Hematopoietic multipotent progenitor cell treated with erythropoietin and hydrocortisone succinate and interleukin-3 and kit ligand, for 17 days (in vitro differentiated cells): ENCODE measurements at regions not wholly inside any gene's neighbourhood (a gene's known extent, or its start where the extent isn't known, plus 50 kb on each side); places are given as distances from the start of the nearest gene placed in this dataset.
"Not testable (repeated sequence)": the region's sequence is repeated elsewhere in the genome, so short reads cannot be mapped to it uniquely, and the experiment has no call there.

Experiments
- DNase-seq: peaks from one replicate; pipeline ENCODE4 v3.0.0-alpha.2; 2015; ENCODE audit warnings: low spot score

GRCh38 chr9:107836300-107836699 lies 346.7 kb upstream of the KLF4 start:
- no peak for DNase-seq

- DNase-seq: no peak
These were observed 343.7 kb upstream of the KLF4 start for GRCh38 chr9:107833295-107833694.

- DNase-seq: no peak
These were observed 343.3 kb upstream of the KLF4 start for GRCh38 chr9:107832871-107833270.

GRCh38 chr9:107830479-107830878 lies 340.9 kb upstream of the KLF4 start:
- DNase-seq: no peak

- DNase-seq: no peak
These were observed 338.3 kb upstream of the KLF4 start for GRCh38 chr9:107827884-107828283.

GRCh38 chr9:107827304-107827703 lies 337.7 kb upstream of the KLF4 start:
- no peak for DNase-seq

- DNase-seq: not testable (repeated sequence)
These were observed 337.1 kb upstream of the KLF4 start for GRCh38 chr9:107826688-107826983.

- no peak for DNase-seq
These were observed 335.0 kb upstream of the KLF4 start for GRCh38 chr9:107824556-107824955.

- DNase-seq: no peak
These were observed 330.4 kb upstream of the KLF4 start for GRCh38 chr9:107819772-107820565.

- not testable (repeated sequence) for DNase-seq
These were observed 328.9 kb upstream of the KLF4 start for GRCh38 chr9:107818503-107818829.

GRCh38 chr9:107817595-107818502 lies 328.3 kb upstream of the KLF4 start:
- DNase-seq: not testable (repeated sequence)

- DNase-seq: no peak
These were observed 327.0 kb upstream of the KLF4 start for GRCh38 chr9:107816561-107817021.

GRCh38 chr9:107815782-107816560 lies 326.4 kb upstream of the KLF4 start:
- DNase-seq: no peak

GRCh38 chr9:107813287-107813686 lies 323.7 kb upstream of the KLF4 start:
- no peak for DNase-seq

GRCh38 chr9:107810461-107810961 lies 320.9 kb upstream of the KLF4 start:
- DNase-seq: no peak

GRCh38 chr9:107809871-107810460 lies 320.4 kb upstream of the KLF4 start:
- no peak for DNase-seq

- DNase-seq: no peak
These were observed 317.6 kb upstream of the KLF4 start for GRCh38 chr9:107807183-107807582.

GRCh38 chr9:107805201-107805600 lies 315.6 kb upstream of the KLF4 start:
- no peak for DNase-seq

GRCh38 chr9:107794259-107794658 lies 304.7 kb upstream of the KLF4 start:
- no peak for DNase-seq

- no peak for DNase-seq
These were observed 304.0 kb upstream of the KLF4 start for GRCh38 chr9:107793541-107793940.

GRCh38 chr9:107792596-107792995 lies 303.0 kb upstream of the KLF4 start:
- DNase-seq: no peak

- no peak for DNase-seq
These were observed 302.4 kb upstream of the KLF4 start for GRCh38 chr9:107792006-107792405.
